Keratinocyte (primary cell): ENCODE measurements at regions not wholly inside any gene's neighbourhood (a gene's known extent, or its start where the extent isn't known, plus 50 kb on each side); places are given as distances from the start of the nearest gene placed in this dataset.

Source experiments
- CTCF ChIP-seq, 3 experiments: IDR thresholded peaks in 1 of 3; conservative IDR thresholded peaks in 1 of 3; optimal IDR thresholded peaks in 1 of 3; 2 replicates in 2 of 3; 3 replicates in 1 of 3; pipeline versions ENCODE3 to v1.5.1; 2011; ENCODE audit warnings: low read length in 3 of 3, mild to moderate bottlenecking in 3 of 3, moderate library complexity in 2 of 3, control low read depth in 1 of 3, inconsistent platforms in 1 of 3; ENCODE audit not compliant: insufficient read depth in 2 of 3; ENCODE audit errors: extremely low read depth in 1 of 3
- EZH2 ChIP-seq: IDR thresholded peaks from one replicate; pipeline ENCODE4 v1.6.1; 2012; ENCODE audit warnings: inconsistent platforms, mild to moderate bottlenecking, low read length, moderate library complexity

GRCh38 chr5:82345108-82345507, 67.0 kb upstream of the RPS23 start:
- TF ChIP-seq CTCF (optimal IDR thresholded peaks at IDR 0.05 in 1 of 3, IDR thresholded peaks at IDR 0.05 in 1 of 3, conservative IDR thresholded peaks at IDR 0.05 in 1 of 3; ENCODE audit: extremely low read depth in 1 of 3, insufficient read depth in 2 of 3, low read length in 3 of 3) (no peak), EZH2 (no peak)
